ENCODE measurements at regions not wholly inside any gene's neighbourhood (a gene's known extent, or its start where the extent isn't known, plus 50 kb on each side); places are given as distances from the start of the nearest gene placed in this dataset.

DNA sequence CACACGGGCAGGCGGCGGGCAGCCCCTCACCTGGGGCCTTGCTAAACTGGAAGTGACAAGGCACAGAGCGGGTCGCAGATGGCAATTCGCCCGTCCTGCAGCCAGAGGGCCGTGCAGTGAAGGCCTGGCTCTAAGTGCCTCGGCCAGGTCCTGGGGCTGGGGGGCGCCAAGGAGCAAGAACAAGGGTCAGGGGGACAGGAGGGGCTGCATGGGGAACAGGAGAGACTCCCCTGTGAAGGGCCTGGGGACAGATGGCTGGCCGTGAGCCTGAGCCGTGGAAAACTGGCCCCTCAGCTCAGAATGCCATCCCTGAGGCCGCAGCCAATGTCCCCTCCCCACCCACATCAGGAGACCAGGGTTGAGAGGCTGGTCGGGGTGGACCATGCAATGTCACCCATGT is 60.0 kb downstream of the RTL6 start:
- Mint-ChIP-seq H3K4me1 (peaks cover 0 to 1% (median 0%) of the 10 kb centered on the region in 7 donors), H3K9me3 (peaks cover 0 to 2% (median 0%) of the 10 kb centered on the region in 11 donors), H3K4me3 (no peak overlapping the region), H3K27me3 (peaks cover 0 to 9% (median 0%) of the 10 kb centered on the region in 5 donors), H3K36me3 (no peaks in the 10 kb centered on the region), H3K27ac (no peak overlapping the region)
- intact Hi-C loops (cut with micrococcal nuclease), result no loop called here
- ChIA-PET CTCF (no interaction called here), POLR2A (no interaction called here)
- Histone ChIP-seq H3K27me3 (ENCODE audit: control insufficient read depth in 2 of 2, insufficient read depth in 2 of 2, low read length in 2 of 2) (no peaks in the 10 kb centered on the region), H3K9me3 (ENCODE audit: control insufficient read depth in 2 of 3, low read length in 3 of 3) (no peaks in the 10 kb centered on the region), H3K4me3 (ENCODE audit: low read length) (no peak overlapping the region), H3K27ac (ENCODE audit: low read depth, low read length) (no peak overlapping the region), H3K36me3 (ENCODE audit: control insufficient read depth in 2 of 3, insufficient read depth in 3 of 3, low read length in 3 of 3) (no peaks in the 10 kb centered on the region), H3K4me1 (ENCODE audit: control insufficient read depth in 2 of 2, insufficient read depth in 2 of 2, low read length in 2 of 2) (no peaks in the 10 kb centered on the region)
- DNase-seq (no peak), ATAC-seq (no peak)

DNA sequence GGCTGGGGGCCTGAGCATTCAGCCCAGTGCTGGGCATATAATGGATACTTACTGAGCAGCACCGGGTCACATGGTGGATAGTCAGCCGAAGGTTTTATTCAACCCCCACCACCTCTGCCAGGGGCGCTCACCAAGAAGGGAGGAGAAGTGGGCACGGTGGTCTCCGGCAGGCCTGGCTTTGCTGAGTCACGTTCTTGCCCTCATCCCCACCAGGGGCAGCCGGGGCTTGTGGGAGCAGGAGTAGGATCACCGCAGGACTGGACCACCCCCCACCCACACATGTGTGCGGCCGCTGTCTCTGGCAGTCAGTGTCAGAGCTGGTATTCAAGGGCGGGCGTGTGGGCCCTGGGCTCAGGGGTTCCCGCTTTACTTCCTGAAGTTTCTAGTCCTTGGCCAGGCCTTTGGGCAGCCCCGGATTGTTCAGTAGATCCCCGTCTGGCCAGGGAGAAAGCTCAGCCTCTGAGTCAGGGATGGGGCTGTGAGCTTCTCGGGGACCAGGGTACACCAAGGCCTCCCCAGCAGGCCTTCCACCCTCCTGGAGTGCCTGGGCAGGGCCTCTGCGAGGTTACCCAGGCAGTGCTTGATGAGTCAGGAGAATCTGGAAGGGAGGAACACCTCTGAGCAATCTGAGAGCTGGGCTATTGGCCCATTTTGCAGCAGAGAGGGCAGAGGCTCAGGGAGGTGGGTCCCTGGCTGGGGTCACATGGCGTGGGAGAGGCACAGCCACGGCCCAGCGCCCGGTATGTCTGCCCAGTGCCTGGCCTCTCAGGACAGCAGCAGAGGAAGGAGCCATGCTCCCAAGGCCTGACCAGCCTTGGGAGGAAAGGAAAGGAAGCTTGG is 60.6 kb downstream of the RTL6 start:
- H3K4me1 Mint-ChIP-seq, result peaks cover 0 to 1% (median 0%) of the 10 kb centered on the region in 7 donors
- no peaks in the 10 kb centered on the region for H3K36me3 ChIP-seq (ENCODE audit: control insufficient read depth in 2 of 3, insufficient read depth in 3 of 3, low read length in 3 of 3)
- ATAC-seq (no peak), DNase-seq (no peak)
- ChIA-PET CTCF (no interaction called here), POLR2A (no interaction called here)
- H3K27me3 Mint-ChIP-seq, result peaks cover 0 to 9% (median 0%) of the 10 kb centered on the region in 5 donors
- H3K4me3 ChIP-seq (ENCODE audit: low read length), result no peak overlapping the region
- H3K27ac Mint-ChIP-seq, result no peak overlapping the region
- no peaks in the 10 kb centered on the region for H3K4me1 ChIP-seq (ENCODE audit: control insufficient read depth in 2 of 2, insufficient read depth in 2 of 2, low read length in 2 of 2)
- no peaks in the 10 kb centered on the region for H3K27me3 ChIP-seq (ENCODE audit: control insufficient read depth in 2 of 2, insufficient read depth in 2 of 2, low read length in 2 of 2)
- peaks cover 0 to 2% (median 0%) of the 10 kb centered on the region in 11 donors for H3K9me3 Mint-ChIP-seq
- H3K36me3 Mint-ChIP-seq, result no peaks in the 10 kb centered on the region
- no peak overlapping the region for H3K4me3 Mint-ChIP-seq
- no peak overlapping the region for H3K27ac ChIP-seq (ENCODE audit: low read depth, low read length)
- H3K9me3 ChIP-seq (ENCODE audit: control insufficient read depth in 2 of 3, low read length in 3 of 3), result no peaks in the 10 kb centered on the region
- intact Hi-C loops (cut with micrococcal nuclease), result no loop called here

DNA sequence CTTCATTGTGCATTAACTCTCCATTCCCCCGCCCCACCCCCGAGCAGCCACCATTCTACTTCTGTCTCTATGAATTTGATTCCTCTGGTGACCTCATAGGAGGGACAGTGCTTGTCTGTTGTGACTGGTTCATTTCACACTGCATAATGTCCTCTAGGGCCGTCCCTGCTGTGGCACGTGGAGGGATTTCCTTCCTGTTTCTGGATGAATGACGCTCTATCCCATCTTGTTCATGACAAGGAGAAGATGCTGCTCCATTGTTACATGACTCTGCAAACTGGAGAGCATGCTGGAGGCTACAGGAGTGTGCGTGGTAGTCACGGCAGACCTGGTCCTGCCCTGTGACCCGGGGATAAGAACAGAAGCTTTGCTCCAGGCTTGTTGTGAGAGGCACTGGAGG is 61.3 kb downstream of the RTL6 start:
- Histone ChIP-seq H3K4me1 (ENCODE audit: control insufficient read depth in 2 of 2, insufficient read depth in 2 of 2, low read length in 2 of 2) (no peaks in the 10 kb centered on the region), H3K9me3 (ENCODE audit: control insufficient read depth in 2 of 3, low read length in 3 of 3) (no peaks in the 10 kb centered on the region), H3K27ac (ENCODE audit: low read depth, low read length) (no peak overlapping the region), H3K27me3 (ENCODE audit: control insufficient read depth in 2 of 2, insufficient read depth in 2 of 2, low read length in 2 of 2) (no peaks in the 10 kb centered on the region), H3K4me3 (ENCODE audit: low read length) (no peak overlapping the region), H3K36me3 (ENCODE audit: control insufficient read depth in 2 of 3, insufficient read depth in 3 of 3, low read length in 3 of 3) (no peaks in the 10 kb centered on the region)
- DNase-seq, result no peak
- ChIA-PET POLR2A (no interaction called here), CTCF (no interaction called here)
- Mint-ChIP-seq H3K4me3 (no peak overlapping the region), H3K27me3 (peaks cover 0 to 12% (median 0%) of the 10 kb centered on the region in 5 donors), H3K9me3 (peaks cover 0 to 2% (median 0%) of the 10 kb centered on the region in 11 donors), H3K36me3 (no peaks in the 10 kb centered on the region), H3K4me1 (peaks cover 0 to 1% (median 0%) of the 10 kb centered on the region in 7 donors), H3K27ac (no peak overlapping the region)
- intact Hi-C loops (cut with micrococcal nuclease), result no loop called here
- ATAC-seq, result no peak

- H3K4me3 Mint-ChIP-seq, result no peak overlapping the region
- H3K4me3 ChIP-seq (ENCODE audit: low read length), result no peak overlapping the region
- no peaks in the 10 kb centered on the region for H3K9me3 ChIP-seq (ENCODE audit: control insufficient read depth in 2 of 3, low read length in 3 of 3)
- H3K27ac Mint-ChIP-seq, result peak overlapping the region in 1 of 9 donors; percentile 30
- ATAC-seq, result no peak
- CTCF ChIA-PET, result interaction anchor here (0.8 kb wide), 1 partner anchor 8 kb away, joined by 3 read pairs; no protein-coding TSS in a partner anchor
- no peaks in the 10 kb centered on the region for H3K4me1 Mint-ChIP-seq
- no peak overlapping the region for H3K27ac ChIP-seq (ENCODE audit: low read depth, low read length)
- H3K36me3 ChIP-seq (ENCODE audit: control insufficient read depth in 2 of 3, insufficient read depth in 3 of 3, low read length in 3 of 3), result no peaks in the 10 kb centered on the region
- peaks cover 0 to 2% (median 0%) of the 10 kb centered on the region in 11 donors for H3K9me3 Mint-ChIP-seq
- no peaks in the 10 kb centered on the region for H3K4me1 ChIP-seq (ENCODE audit: control insufficient read depth in 2 of 2, insufficient read depth in 2 of 2, low read length in 2 of 2)
- POLR2A ChIA-PET, result no interaction called here
- DNase-seq, result no peak
- H3K36me3 Mint-ChIP-seq, result no peaks in the 10 kb centered on the region
- H3K27me3 Mint-ChIP-seq, result peaks cover 0 to 15% (median 6%) of the 10 kb centered on the region in 5 donors
- no peaks in the 10 kb centered on the region for H3K27me3 ChIP-seq (ENCODE audit: control insufficient read depth in 2 of 2, insufficient read depth in 2 of 2, low read length in 2 of 2)
- intact Hi-C loops (cut with micrococcal nuclease), result no loop called here
These were observed 66.8 kb downstream of the RTL6 start for GRCh38 chr22:44431256-44431655.

GRCh38 chr22:44430716-44431115 is 67.3 kb downstream of the RTL6 start:
- Histone ChIP-seq H3K27ac (ENCODE audit: low read depth, low read length) (no peak overlapping the region), H3K4me1 (ENCODE audit: control insufficient read depth in 2 of 2, insufficient read depth in 2 of 2, low read length in 2 of 2) (no peaks in the 10 kb centered on the region), H3K27me3 (ENCODE audit: control insufficient read depth in 2 of 2, insufficient read depth in 2 of 2, low read length in 2 of 2) (no peaks in the 10 kb centered on the region), H3K9me3 (ENCODE audit: control insufficient read depth in 2 of 3, low read length in 3 of 3) (no peaks in the 10 kb centered on the region), H3K4me3 (ENCODE audit: low read length) (no peak overlapping the region), H3K36me3 (ENCODE audit: control insufficient read depth in 2 of 3, insufficient read depth in 3 of 3, low read length in 3 of 3) (no peaks in the 10 kb centered on the region)
- intact Hi-C loops (cut with micrococcal nuclease), result no loop called here
- H3K9me3 Mint-ChIP-seq, result peaks cover 0 to 2% (median 0%) of the 10 kb centered on the region in 11 donors
- ChIA-PET CTCF (interaction anchor here (0.8 kb wide), 1 partner anchor 9 kb away, joined by 3 read pairs; no protein-coding TSS in a partner anchor), POLR2A (no interaction called here)
- H3K4me1 Mint-ChIP-seq, result no peaks in the 10 kb centered on the region
- ATAC-seq (no peak), DNase-seq (no peak)
- H3K27me3 Mint-ChIP-seq, result peaks cover 0 to 15% (median 6%) of the 10 kb centered on the region in 5 donors
- H3K4me3 Mint-ChIP-seq, result no peak overlapping the region
- H3K36me3 Mint-ChIP-seq, result no peaks in the 10 kb centered on the region
- no peak overlapping the region for H3K27ac Mint-ChIP-seq

DNA sequence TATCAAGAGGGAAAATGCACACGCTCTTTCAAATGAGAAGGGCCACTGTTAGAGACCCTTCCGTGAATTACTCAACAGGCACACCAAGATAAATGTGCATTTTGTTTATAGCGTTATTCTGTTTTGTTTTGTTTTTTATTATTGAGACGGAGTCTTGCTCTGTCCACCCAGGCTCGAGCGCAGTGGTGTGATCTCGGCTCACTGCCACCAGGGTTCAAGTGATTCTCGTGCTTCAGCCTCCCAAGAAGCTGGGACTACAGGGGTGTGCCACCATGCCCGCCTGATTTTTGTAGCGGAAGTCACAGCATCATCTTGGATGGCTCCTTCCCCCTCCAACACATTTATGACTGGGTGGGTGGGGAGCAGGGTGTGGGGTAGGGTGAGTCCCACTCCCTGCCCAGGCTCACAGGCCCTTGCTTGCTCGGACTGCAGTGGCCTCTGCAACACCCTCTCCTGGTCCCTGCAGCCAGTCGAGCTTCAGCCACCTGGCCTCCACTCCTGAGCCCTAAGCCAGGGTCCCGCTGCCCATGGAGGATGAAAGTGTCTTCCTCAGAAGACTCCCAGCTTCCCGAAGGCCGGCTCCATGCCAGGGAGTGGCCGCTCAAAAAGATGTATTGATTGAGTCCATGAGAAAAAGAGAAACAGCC is 68.0 kb downstream of the RTL6 start:
- no peak overlapping the region for H3K27ac ChIP-seq (ENCODE audit: low read depth, low read length)
- no peak overlapping the region for H3K4me3 ChIP-seq (ENCODE audit: low read length)
- H3K9me3 Mint-ChIP-seq, result peaks cover 0 to 2% (median 0%) of the 10 kb centered on the region in 11 donors
- no peak for DNase-seq
- no peak overlapping the region for H3K4me3 Mint-ChIP-seq
- no peaks in the 10 kb centered on the region for H3K4me1 ChIP-seq (ENCODE audit: control insufficient read depth in 2 of 2, insufficient read depth in 2 of 2, low read length in 2 of 2)
- H3K27me3 ChIP-seq (ENCODE audit: control insufficient read depth in 2 of 2, insufficient read depth in 2 of 2, low read length in 2 of 2), result no peaks in the 10 kb centered on the region
- H3K36me3 Mint-ChIP-seq, result no peaks in the 10 kb centered on the region
- POLR2A ChIA-PET, result no interaction called here
- ATAC-seq, result no peak
- no peaks in the 10 kb centered on the region for H3K36me3 ChIP-seq (ENCODE audit: control insufficient read depth in 2 of 3, insufficient read depth in 3 of 3, low read length in 3 of 3)
- H3K27me3 Mint-ChIP-seq, result peaks cover 0 to 18% (median 6%) of the 10 kb centered on the region in 5 donors
- no peak overlapping the region for H3K27ac Mint-ChIP-seq
- CTCF ChIA-PET, result no interaction called here
- intact Hi-C loops (cut with micrococcal nuclease), result no loop called here
- no peaks in the 10 kb centered on the region for H3K9me3 ChIP-seq (ENCODE audit: control insufficient read depth in 2 of 3, low read length in 3 of 3)
- H3K4me1 Mint-ChIP-seq, result no peaks in the 10 kb centered on the region
